Loucy (cell line): ENCODE measurements at regions not wholly inside any gene's neighbourhood (a gene's known extent, or its start where the extent isn't known, plus 50 kb on each side); places are given as distances from the start of the nearest gene placed in this dataset.

Source experiments
- H2AFZ ChIP-seq: fragments of 200-600 bp; sonication (generic); 2 replicates; pipeline ENCODE4 v1.6.0; 2016; ENCODE audit warnings: antibody characterized with exemption, mild to moderate bottlenecking, low read length, moderate library complexity
- H3F3A ChIP-seq: fragments of 200-600 bp; 2 replicates; pipeline ENCODE4 v1.6.0; 2016; ENCODE audit warnings: antibody characterized with exemption, low read depth, mild to moderate bottlenecking
- H3K27me3 ChIP-seq: fragments of 200-600 bp; sonication (generic); 2 replicates; pipeline ENCODE4 v1.6.1; 2014; ENCODE audit warnings: low read length, mild to moderate bottlenecking; ENCODE audit not compliant: insufficient read depth, poor library complexity, severe bottlenecking
- H3K36me3 ChIP-seq: fragments of 200-600 bp; sonication (generic); 2 replicates; pipeline ENCODE4 v1.6.1; 2016; ENCODE audit warnings: low read length; ENCODE audit not compliant: insufficient read depth
- H3K4me1 ChIP-seq: fragments of 200-600 bp; sonication (generic); 2 replicates; pipeline ENCODE4 v1.5.1; 2014; ENCODE audit warnings: low read length, mild to moderate bottlenecking; ENCODE audit not compliant: insufficient read depth, poor library complexity, severe bottlenecking
- H3K4me2 ChIP-seq: fragments of 200-600 bp; sonication (generic); 2 replicates; pipeline ENCODE4 v1.6.0; 2014; ENCODE audit warnings: antibody characterized with exemption, low read length, low read depth, mild to moderate bottlenecking; ENCODE audit not compliant: poor library complexity, severe bottlenecking
- H3K4me3 ChIP-seq: fragments of 200-600 bp; sonication (generic); 2 replicates; pipeline ENCODE4 v1.5.1; 2014; ENCODE audit warnings: low read length, mild to moderate bottlenecking, mixed read lengths; ENCODE audit not compliant: poor library complexity, severe bottlenecking
- H3K79me2 ChIP-seq: fragments of 200-600 bp; sonication (generic); 2 replicates; pipeline ENCODE4 v1.6.1; 2014; ENCODE audit warnings: low read length; ENCODE audit not compliant: insufficient read depth
- H3K9ac ChIP-seq: fragments of 200-600 bp; sonication (generic); 2 replicates; pipeline ENCODE4 v1.6.0; 2014; ENCODE audit warnings: mild to moderate bottlenecking, low read depth, low read length, moderate library complexity; ENCODE audit not compliant: poor library complexity, severe bottlenecking
- H3K9me2 ChIP-seq: fragments of 200-600 bp; sonication (generic); replicated peaks from 2 replicates; pipeline ENCODE4 v1.6.1; 2016; ENCODE audit warnings: low read depth, low read length, mixed read lengths
- H3K9me3 ChIP-seq: fragments of 200-600 bp; sonication (generic); 2 replicates; pipeline ENCODE4 v1.6.1; 2014; ENCODE audit warnings: mild to moderate bottlenecking, antibody characterized with exemption, low read length, low read depth; ENCODE audit not compliant: insufficient read depth
- H4K20me1 ChIP-seq: fragments of 200-600 bp; sonication (generic); 2 replicates; pipeline ENCODE4 v1.6.0; 2014; ENCODE audit warnings: antibody characterized with exemption, low read length, mild to moderate bottlenecking; ENCODE audit not compliant: insufficient read depth, poor library complexity, severe bottlenecking
- CTCF ChIP-seq: fragments of 200-600 bp; sonication (generic); conservative IDR thresholded peaks from 2 replicates; pipeline ENCODE4 v1.5.1; 2014; ENCODE audit warnings: mild to moderate bottlenecking, antibody characterized with exemption, low read length
- EZH2phosphoT487 ChIP-seq: fragments of 200-600 bp; IDR thresholded peaks from 2 replicates; pipeline ENCODE4 v1.6.1; 2018; ENCODE audit warnings: antibody characterized with exemption, mild to moderate bottlenecking, moderate library complexity, borderline replicate concordance

- no peaks in the 10 kb centered on the region for H3K79me2 ChIP-seq
- H3K4me2 ChIP-seq, result no peak overlapping the region
- H3K27me3 ChIP-seq, result no peaks in the 10 kb centered on the region
- H3K9ac ChIP-seq, result no peak overlapping the region
- TF ChIP-seq CTCF (no peak), EZH2phosphoT487 (no peak)
- no peak overlapping the region for H3K4me3 ChIP-seq
- H3K9me2 ChIP-seq, result no peaks in the 10 kb centered on the region
- no peaks in the 10 kb centered on the region for H3K36me3 ChIP-seq
- no peaks in the 10 kb centered on the region for H3K9me3 ChIP-seq
- H2AFZ ChIP-seq, result no peak overlapping the region
- H3K4me1 ChIP-seq, result no peaks in the 10 kb centered on the region
- no peaks in the 10 kb centered on the region for H4K20me1 ChIP-seq
- H3F3A ChIP-seq, result no peaks in the 10 kb centered on the region
Observed at GRCh38 chr5:87768190-87768589, 355.5 kb upstream of the CCNH start.

GRCh38 chr5:87765009-87765408 lies 352.3 kb upstream of the CCNH start:
- Histone ChIP-seq H3K27me3 (no peaks in the 10 kb centered on the region), H3K4me2 (no peak overlapping the region), H3K9ac (no peak overlapping the region), H3K9me3 (no peaks in the 10 kb centered on the region), H3K4me1 (no peaks in the 10 kb centered on the region), H3F3A (no peaks in the 10 kb centered on the region), H4K20me1 (no peaks in the 10 kb centered on the region), H3K9me2 (no peaks in the 10 kb centered on the region), H2AFZ (no peak overlapping the region), H3K4me3 (no peak overlapping the region), H3K79me2 (no peaks in the 10 kb centered on the region), H3K36me3 (no peaks in the 10 kb centered on the region)
- TF ChIP-seq EZH2phosphoT487, result no peak
- TF ChIP-seq CTCF, result no peak

GRCh38 chr5:87762631-87763030 lies 349.9 kb upstream of the CCNH start:
- no peaks in the 10 kb centered on the region for H4K20me1 ChIP-seq
- H3F3A ChIP-seq, result no peaks in the 10 kb centered on the region
- H3K9ac ChIP-seq, result no peak overlapping the region
- H3K4me3 ChIP-seq, result no peak overlapping the region
- H3K4me1 ChIP-seq, result no peaks in the 10 kb centered on the region
- H3K36me3 ChIP-seq, result no peaks in the 10 kb centered on the region
- no peaks in the 10 kb centered on the region for H3K27me3 ChIP-seq
- TF ChIP-seq CTCF (no peak), EZH2phosphoT487 (no peak)
- no peak overlapping the region for H3K4me2 ChIP-seq
- no peak overlapping the region for H2AFZ ChIP-seq
- H3K79me2 ChIP-seq, result no peaks in the 10 kb centered on the region
- no peaks in the 10 kb centered on the region for H3K9me3 ChIP-seq
- no peaks in the 10 kb centered on the region for H3K9me2 ChIP-seq
